Hepatocyte (in vitro differentiated cells): ENCODE measurements at regions not wholly inside any gene's neighbourhood (a gene's known extent, or its start where the extent isn't known, plus 50 kb on each side); places are given as distances from the start of the nearest gene placed in this dataset.

ENCODE experiments used
- DNase-seq: peaks from one replicate; pipeline ENCODE4 v3.0.0-alpha.2; 2016; ENCODE audit warnings: low spot score
- H2AFZ ChIP-seq: fragments of 200-600 bp; sonication (generic); 2 replicates; pipeline ENCODE4 v1.6.0; 2016; ENCODE audit warnings: antibody characterized with exemption, mild to moderate bottlenecking
- H3K27ac ChIP-seq: fragments of 200-600 bp; sonication (generic); 2 replicates; pipeline ENCODE4 v1.5.1; 2016; ENCODE audit warnings: mild to moderate bottlenecking
- H3K27me3 ChIP-seq: fragments of 200-600 bp; sonication (generic); 2 replicates; pipeline ENCODE4 v1.6.1; 2016
- H3K36me3 ChIP-seq: fragments of 200-600 bp; sonication (generic); replicated peaks from 2 replicates; pipeline ENCODE4 v1.5.1; 2016; ENCODE audit warnings: low read depth; ENCODE audit not compliant: insufficient read depth
- H3K4me1 ChIP-seq: fragments of 200-600 bp; sonication (generic); 2 replicates; pipeline ENCODE4 v1.5.1; 2016; ENCODE audit warnings: mild to moderate bottlenecking, moderate library complexity; ENCODE audit not compliant: insufficient read depth
- H3K4me2 ChIP-seq: fragments of 200-600 bp; sonication (generic); 2 replicates; pipeline ENCODE4 v1.6.0; 2016
- H3K4me3 ChIP-seq: fragments of 200-600 bp; sonication (generic); 2 replicates; pipeline ENCODE4 v1.5.1; 2016; ENCODE audit warnings: mild to moderate bottlenecking
- H3K79me2 ChIP-seq: fragments of 200-600 bp; sonication (generic); 2 replicates; pipeline ENCODE4 v1.6.0; 2017; ENCODE audit warnings: mild to moderate bottlenecking
- H3K9me2 ChIP-seq: fragments of 200-600 bp; sonication (generic); replicated peaks from 2 replicates; pipeline ENCODE4 v1.6.0; 2017; ENCODE audit warnings: mild to moderate bottlenecking; ENCODE audit not compliant: insufficient read depth
- H3K9me3 ChIP-seq: fragments of 200-600 bp; sonication (generic); 2 replicates; pipeline ENCODE4 v1.5.1; 2016; ENCODE audit warnings: low read depth, mild to moderate bottlenecking
- H4K20me1 ChIP-seq: fragments of 200-600 bp; sonication (generic); 2 replicates; pipeline ENCODE4 v1.6.0; 2016; ENCODE audit warnings: mild to moderate bottlenecking; ENCODE audit not compliant: insufficient read depth, poor library complexity, severe bottlenecking
- CTCF ChIP-seq: fragments of 200-600 bp; sonication (generic); IDR thresholded peaks from 2 replicates; pipeline ENCODE4 v1.5.1; 2016; ENCODE audit warnings: antibody characterized with exemption, mild to moderate bottlenecking; ENCODE audit not compliant: poor library complexity
- EZH2 ChIP-seq: fragments of 200-600 bp; sonication (generic); IDR thresholded peaks from 2 replicates; pipeline ENCODE4 v1.6.1; 2016; ENCODE audit warnings: antibody characterized with exemption, mild to moderate bottlenecking, borderline replicate concordance
- EZH2phosphoT487 ChIP-seq: fragments of 200-600 bp; sonication (generic); IDR thresholded peaks from one replicate; pipeline ENCODE4 v1.6.1; 2018; ENCODE audit warnings: antibody characterized with exemption, mild to moderate bottlenecking, low read depth, moderate library complexity; ENCODE audit not compliant: unreplicated experiment, severe bottlenecking
- WGBS: methylation state at CpG from one replicate; pipeline ENCODE4 v1.1.6; 2016; ENCODE audit warnings: low lambda C conversion rate; ENCODE audit errors: missing lambda C conversion rate; 5-methylcytosine and 5-hydroxymethylcytosine counted together

GRCh38 chr12:125331342-125332052, 266.3 kb downstream of the AACS start:
- Histone ChIP-seq H3K9me2 (no peaks in the 10 kb centered on the region), H3K79me2 (no peaks in the 10 kb centered on the region), H3K4me1 (no peaks in the 10 kb centered on the region), H3K4me2 (peak overlapping the region; percentile 89), H4K20me1 (no peaks in the 10 kb centered on the region), H3K27ac (no peak overlapping the region), H3K27me3 (no peaks in the 10 kb centered on the region), H3K36me3 (no peaks in the 10 kb centered on the region), H3K4me3 (peak overlapping the region; percentile 42), H3K9me3 (no peaks in the 10 kb centered on the region), H2AFZ (peak overlapping the region; percentile 80)
- no peak for TF ChIP-seq EZH2
- no peak for TF ChIP-seq CTCF
- TF ChIP-seq EZH2phosphoT487, result no peak
- 33% methylated on average over 16 of the region's 16 CpGs for WGBS
- peak; percentile 19 for DNase-seq

DNA sequence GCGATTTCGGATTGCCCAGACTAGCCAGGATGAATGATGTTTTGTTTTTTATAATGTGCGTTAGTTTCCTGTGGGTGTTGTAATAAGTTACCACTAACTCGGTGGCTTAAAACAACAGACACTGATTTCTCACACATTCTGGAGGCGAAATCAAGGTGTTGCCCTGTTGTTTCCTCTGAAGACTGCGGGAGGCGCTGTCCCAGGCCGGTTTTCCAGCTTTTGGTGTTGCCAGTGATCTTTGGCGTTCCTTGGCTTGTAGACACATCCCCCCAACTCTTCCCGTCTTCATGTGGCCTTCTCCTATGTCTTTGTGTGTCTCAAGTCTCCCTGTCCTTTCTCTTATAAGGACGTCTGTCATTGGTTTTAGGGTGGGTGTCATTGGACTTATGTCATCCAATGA, 267.7 kb downstream of the AACS start:
- H4K20me1 ChIP-seq, result no peaks in the 10 kb centered on the region
- no peak overlapping the region for H3K4me3 ChIP-seq
- DNase-seq, result no peak
- no peak overlapping the region for H3K4me2 ChIP-seq
- H3K9me3 ChIP-seq, result no peaks in the 10 kb centered on the region
- no peaks in the 10 kb centered on the region for H3K4me1 ChIP-seq
- WGBS, result 77% methylated on average over 11 of the region's 11 CpGs
- no peaks in the 10 kb centered on the region for H3K79me2 ChIP-seq
- H3K9me2 ChIP-seq, result no peaks in the 10 kb centered on the region
- no peaks in the 10 kb centered on the region for H3K27me3 ChIP-seq
- TF ChIP-seq EZH2 (no peak), CTCF (peak; percentile 10)
- H3K27ac ChIP-seq, result no peak overlapping the region
- H3K36me3 ChIP-seq, result no peaks in the 10 kb centered on the region
- no peak overlapping the region for H2AFZ ChIP-seq

DNA sequence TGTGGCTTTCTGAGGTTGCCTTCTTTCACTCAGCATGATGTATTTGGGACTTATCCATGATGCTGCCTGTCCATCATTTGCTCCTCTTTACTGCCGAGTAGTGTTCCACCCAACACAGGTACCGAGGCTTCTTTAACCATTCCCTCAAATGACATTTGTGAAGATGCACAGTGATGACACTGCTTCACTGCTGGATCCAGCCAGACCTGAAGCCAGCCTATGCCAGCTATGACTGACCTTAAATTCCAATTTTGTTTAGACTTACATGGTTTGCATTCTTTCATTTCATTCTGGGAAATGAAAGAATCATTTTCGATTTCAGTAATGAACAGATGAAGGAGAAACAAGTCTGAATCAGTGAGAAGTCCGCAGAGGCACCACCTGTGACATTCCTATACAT, 271.0 kb downstream of the AACS start:
- Histone ChIP-seq H3K4me1 (no peaks in the 10 kb centered on the region), H3K9me2 (no peaks in the 10 kb centered on the region), H3K9me3 (no peaks in the 10 kb centered on the region), H3K4me3 (no peak overlapping the region), H3K4me2 (no peak overlapping the region), H3K27ac (no peak overlapping the region), H2AFZ (no peak overlapping the region), H4K20me1 (no peaks in the 10 kb centered on the region), H3K36me3 (no peaks in the 10 kb centered on the region), H3K27me3 (no peaks in the 10 kb centered on the region), H3K79me2 (no peaks in the 10 kb centered on the region)
- 89% methylated on average over 4 of the region's 4 CpGs for WGBS
- TF ChIP-seq EZH2phosphoT487 (no peak), CTCF (no peak), EZH2 (no peak)
- no peak for DNase-seq

DNA sequence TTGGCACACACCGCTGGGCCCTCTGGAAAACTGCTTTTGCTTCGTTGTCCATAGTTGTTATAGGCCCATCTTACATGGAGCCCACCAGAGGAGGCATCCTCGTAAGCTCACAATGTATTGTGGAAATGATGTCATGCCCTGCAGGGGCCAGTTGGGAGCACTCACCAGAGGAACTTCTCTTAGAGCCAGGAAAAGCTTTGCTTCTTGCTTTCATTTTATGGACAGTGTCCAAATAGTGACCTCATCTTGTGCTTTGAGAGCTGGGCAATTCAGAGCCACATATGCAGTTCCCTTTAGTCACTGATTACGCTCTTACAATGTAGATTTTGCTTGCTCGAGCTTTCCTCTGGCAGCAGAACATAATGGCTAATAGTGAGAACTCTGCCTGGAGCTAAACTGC, 275.6 kb downstream of the AACS start:
- Histone ChIP-seq H3K4me2 (no peak overlapping the region), H3K27ac (peak overlapping the region; percentile 73), H3K9me2 (no peaks in the 10 kb centered on the region), H3K9me3 (no peaks in the 10 kb centered on the region), H3K4me3 (no peak overlapping the region), H3K79me2 (no peaks in the 10 kb centered on the region), H3K27me3 (no peaks in the 10 kb centered on the region), H2AFZ (no peak overlapping the region), H3K36me3 (no peaks in the 10 kb centered on the region), H3K4me1 (no peaks in the 10 kb centered on the region), H4K20me1 (no peaks in the 10 kb centered on the region)
- DNase-seq, result peak; percentile 76
- no peak for TF ChIP-seq EZH2
- no peak for TF ChIP-seq CTCF
- TF ChIP-seq EZH2phosphoT487, result no peak
- 61% methylated on average over 5 of the region's 5 CpGs for WGBS
